ENCODE measurements at regions not wholly inside any gene's neighbourhood (a gene's known extent, or its start where the extent isn't known, plus 50 kb on each side); places are given as distances from the start of the nearest gene placed in this dataset.

DNA sequence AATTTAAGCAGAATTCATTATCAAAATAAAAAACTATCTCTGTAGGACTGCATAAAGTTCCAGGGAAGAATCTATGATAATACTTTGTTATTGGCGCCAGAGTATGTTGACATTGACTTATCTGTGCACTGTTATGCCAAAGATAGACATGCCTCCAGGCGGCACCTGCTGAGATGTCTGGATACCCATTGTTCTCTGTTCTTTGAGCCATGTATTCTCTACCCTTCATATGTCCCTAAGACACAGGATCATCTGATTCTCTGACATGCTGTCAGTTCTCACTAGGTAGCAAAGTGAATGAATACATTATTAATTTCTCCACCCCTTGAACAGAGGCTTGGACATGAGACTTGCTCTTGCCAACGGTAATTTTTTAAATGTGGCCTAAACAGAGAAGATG lies 517.8 kb upstream of the SLITRK5 start (continued):
- TF ChIP-seq ZNF383 (CRISPR knock-in tag; IDR thresholded peaks at IDR 0.05; ENCODE audit: borderline replicate concordance) = no peak
- TF ChIP-seq, protein P1, sequence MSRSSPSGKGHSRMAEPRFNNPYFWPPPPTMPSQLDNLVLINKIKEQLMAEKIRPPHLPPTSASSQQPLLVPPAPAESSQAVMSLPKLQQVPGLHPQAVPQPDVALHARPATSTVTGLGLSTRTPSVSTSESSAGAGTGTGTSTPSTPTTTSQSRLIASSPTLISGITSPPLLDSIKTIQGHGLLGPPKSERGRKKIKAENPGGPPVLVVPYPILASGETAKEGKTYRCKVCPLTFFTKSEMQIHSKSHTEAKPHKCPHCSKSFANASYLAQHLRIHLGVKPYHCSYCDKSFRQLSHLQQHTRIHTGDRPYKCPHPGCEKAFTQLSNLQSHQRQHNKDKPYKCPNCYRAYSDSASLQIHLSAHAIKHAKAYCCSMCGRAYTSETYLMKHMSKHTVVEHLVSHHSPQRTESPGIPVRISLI (CRISPR knock-in tag; IDR thresholded peaks at IDR 0.05; ENCODE audit: borderline replicate concordance) = no peak
- no peak for TF ChIP-seq FOSL2 (CRISPR knock-in tag; IDR thresholded peaks at IDR 0.05)
- no peak for TF ChIP-seq ZNF746 (CRISPR knock-in tag; IDR thresholded peaks at IDR 0.05)
- no peak for TF ChIP-seq DPF2 (CRISPR knock-in tag; IDR thresholded peaks at IDR 0.05; ENCODE audit: borderline replicate concordance, low read depth)
- TF ChIP-seq KDM6A (CRISPR knock-in tag; IDR thresholded peaks at IDR 0.05; ENCODE audit: low read depth) = no peak

DNA sequence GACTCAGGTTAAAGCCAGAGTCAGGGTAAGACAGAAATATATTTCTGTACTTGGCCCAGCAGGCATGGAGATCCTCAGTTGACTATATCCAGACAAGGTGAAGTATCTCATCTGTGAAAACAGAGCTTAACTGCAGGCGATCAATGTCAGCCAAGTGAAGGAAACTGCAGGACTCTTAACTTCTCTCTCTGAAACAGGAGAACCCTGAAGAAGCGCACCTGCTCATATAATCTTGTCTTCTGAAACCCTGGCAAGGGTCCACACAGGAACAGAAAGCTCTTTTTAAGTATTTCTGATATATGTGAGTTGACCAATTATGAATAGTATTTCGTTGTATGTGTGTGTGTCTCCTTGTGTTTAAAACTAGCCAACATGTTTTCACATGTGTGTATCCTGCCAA lies 504.8 kb upstream of the SLITRK5 start:
- DNase-seq (ENCODE audit: low spot score) = no peak
- no peaks in the 10 kb centered on the region for H3K79me2 ChIP-seq (ENCODE audit: insufficient read depth, low read length)
- ChIA-PET CTCF (ENCODE audit: low intra/inter-chr PET ratio, low total read pairs) (no interaction called here), POLR2A (no interaction called here)
- H3K27ac ChIP-seq (ENCODE audit: extremely low read length, insufficient read depth, low read length) = no peak overlapping the region
- H3K9ac ChIP-seq (ENCODE audit: insufficient read depth, low read depth, low read length) = no peak overlapping the region
- BruUV-seq (replicated peaks) = no TSS peak
- H3K36me3 ChIP-seq (replicated peaks in 1 of 2; ENCODE audit: control insufficient read depth in 1 of 2, insufficient read depth in 2 of 2, low read length in 2 of 2) = no peaks in the 10 kb centered on the region
- no peak overlapping the region for H2AFZ ChIP-seq (ENCODE audit: low read length)
- intact Hi-C loops (cut with micrococcal nuclease; ENCODE audit: unreplicated experiment) = no loop called here
- in situ Hi-C loops (cut with HindIII; ENCODE audit: extremely low pct_ligation_motif_present, low pct_unique_long_range_greater_than_20kb) = no loop called here
- H4K20me1 ChIP-seq (ENCODE audit: insufficient read depth, low read length) = no peaks in the 10 kb centered on the region
- H3K4me2 ChIP-seq (ENCODE audit: low read depth, low read length) = no peak overlapping the region
- no peak overlapping the region for H3K4me3 ChIP-seq (replicated peaks in 1 of 3; ENCODE audit: insufficient read depth in 1 of 3, low read depth in 2 of 3, low read length in 3 of 3)
- H3K27me3 ChIP-seq (ENCODE audit: control insufficient read depth in 1 of 2, insufficient read depth in 2 of 2, low read length in 2 of 2) = no peaks in the 10 kb centered on the region
- no peak for ATAC-seq
- 2% methylated on average over 3 of the region's 3 CpGs for WGBS (ENCODE audit: low lambda C conversion rate)
- FAIRE-seq = no peak
- no peaks in the 10 kb centered on the region for H3K9me3 ChIP-seq (ENCODE audit: low read length)
- no peaks in the 10 kb centered on the region for H3K4me1 ChIP-seq (ENCODE audit: insufficient read depth, low read length)
- TF ChIP-seq KDM2A (CRISPR knock-in tag; IDR thresholded peaks at IDR 0.05; ENCODE audit: borderline replicate concordance, low read depth) (no peak), KLF15 (CRISPR knock-in tag; IDR thresholded peaks at IDR 0.05; ENCODE audit: borderline replicate concordance) (no peak), ARNT2 (CRISPR knock-in tag; IDR thresholded peaks at IDR 0.05; ENCODE audit: low read depth) (no peak), ZNF510 (CRISPR knock-in tag; IDR thresholded peaks at IDR 0.05; ENCODE audit: low read depth) (no peak), ZNF788 (CRISPR knock-in tag; IDR thresholded peaks at IDR 0.05; ENCODE audit: borderline replicate concordance) (no peak), SRSF1 (optimal IDR thresholded peaks at IDR 0.05; ENCODE audit: low read depth, low read length) (no peak), ZNF441 (CRISPR knock-in tag; IDR thresholded peaks at IDR 0.05; ENCODE audit: borderline replicate concordance) (no peak), EED (CRISPR knock-in tag; IDR thresholded peaks at IDR 0.05) (no peak)
- TF ChIP-seq, protein P2, sequence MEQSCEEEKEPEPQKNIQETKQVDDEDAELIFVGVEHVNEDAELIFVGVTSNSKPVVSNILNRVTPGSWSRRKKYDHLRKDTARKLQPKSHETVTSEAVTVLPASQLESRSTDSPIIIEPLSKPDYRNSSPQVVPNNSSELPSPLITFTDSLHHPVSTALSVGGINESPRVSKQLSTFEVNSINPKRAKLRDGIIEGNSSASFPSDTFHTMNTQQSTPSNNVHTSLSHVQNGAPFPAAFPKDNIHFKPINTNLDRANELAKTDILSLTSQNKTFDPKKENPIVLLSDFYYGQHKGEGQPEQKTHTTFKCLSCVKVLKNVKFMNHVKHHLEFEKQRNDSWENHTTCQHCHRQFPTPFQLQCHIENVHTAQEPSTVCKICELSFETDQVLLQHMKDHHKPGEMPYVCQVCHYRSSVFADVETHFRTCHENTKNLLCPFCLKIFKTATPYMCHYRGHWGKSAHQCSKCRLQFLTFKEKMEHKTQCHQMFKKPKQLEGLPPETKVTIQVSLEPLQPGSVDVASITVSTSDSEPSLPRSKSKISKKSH (CRISPR knock-in tag; IDR thresholded peaks at IDR 0.05; ENCODE audit: borderline replicate concordance) = no peak
- TF ChIP-seq, protein P3, sequence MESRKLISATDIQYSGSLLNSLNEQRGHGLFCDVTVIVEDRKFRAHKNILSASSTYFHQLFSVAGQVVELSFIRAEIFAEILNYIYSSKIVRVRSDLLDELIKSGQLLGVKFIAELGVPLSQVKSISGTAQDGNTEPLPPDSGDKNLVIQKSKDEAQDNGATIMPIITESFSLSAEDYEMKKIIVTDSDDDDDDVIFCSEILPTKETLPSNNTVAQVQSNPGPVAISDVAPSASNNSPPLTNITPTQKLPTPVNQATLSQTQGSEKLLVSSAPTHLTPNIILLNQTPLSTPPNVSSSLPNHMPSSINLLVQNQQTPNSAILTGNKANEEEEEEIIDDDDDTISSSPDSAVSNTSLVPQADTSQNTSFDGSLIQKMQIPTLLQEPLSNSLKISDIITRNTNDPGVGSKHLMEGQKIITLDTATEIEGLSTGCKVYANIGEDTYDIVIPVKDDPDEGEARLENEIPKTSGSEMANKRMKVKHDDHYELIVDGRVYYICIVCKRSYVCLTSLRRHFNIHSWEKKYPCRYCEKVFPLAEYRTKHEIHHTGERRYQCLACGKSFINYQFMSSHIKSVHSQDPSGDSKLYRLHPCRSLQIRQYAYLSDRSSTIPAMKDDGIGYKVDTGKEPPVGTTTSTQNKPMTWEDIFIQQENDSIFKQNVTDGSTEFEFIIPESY (CRISPR knock-in tag; IDR thresholded peaks at IDR 0.05) = no peak

Data from HepG2 (cell line).